NCI-H2081 treated with DMSO at 0.1 percent for 48 hours (cell line): ENCODE measurements at regions not wholly inside any gene's neighbourhood (a gene's known extent, or its start where the extent isn't known, plus 50 kb on each side); places are given as distances from the start of the nearest gene placed in this dataset.
"Not testable (repeated sequence)": the region's sequence is repeated elsewhere in the genome, so short reads cannot be mapped to it uniquely, and the experiment has no call there.

Source experiments
- DNase-seq: peaks from one replicate; lab custom pipeline; 2025; lab: John Stamatoyannopoulos, UW

GRCh38 chr22:22120160-22120559 is 124.4 kb upstream of the VPREB1 start:
- no peak for DNase-seq

DNA sequence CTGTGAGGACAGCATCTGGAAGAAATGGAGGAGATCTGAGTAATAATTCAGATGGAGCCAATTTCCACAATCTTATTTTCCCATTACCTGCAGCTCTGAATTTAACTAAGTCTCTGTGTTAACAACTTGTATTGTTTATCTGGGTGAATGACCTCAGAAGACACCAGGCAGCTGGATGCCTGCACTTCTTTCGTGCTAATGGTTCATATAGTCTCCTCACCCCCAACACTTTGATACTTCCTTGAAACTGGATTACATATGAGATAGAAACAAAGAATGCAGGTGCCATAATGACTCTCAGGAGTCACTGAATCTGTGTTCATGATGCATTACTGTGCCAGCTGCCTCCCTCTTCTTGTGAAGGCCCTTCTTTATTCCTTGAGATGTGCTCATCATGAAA is 125.6 kb upstream of the VPREB1 start:
- no peak for DNase-seq

- not testable (repeated sequence) for DNase-seq
Measured at GRCh38 chr22:22117864-22118544, 126.6 kb upstream of the VPREB1 start.

GRCh38 chr22:22116997-22117770 is 127.4 kb upstream of the VPREB1 start:
- DNase-seq = not testable (repeated sequence)

DNA sequence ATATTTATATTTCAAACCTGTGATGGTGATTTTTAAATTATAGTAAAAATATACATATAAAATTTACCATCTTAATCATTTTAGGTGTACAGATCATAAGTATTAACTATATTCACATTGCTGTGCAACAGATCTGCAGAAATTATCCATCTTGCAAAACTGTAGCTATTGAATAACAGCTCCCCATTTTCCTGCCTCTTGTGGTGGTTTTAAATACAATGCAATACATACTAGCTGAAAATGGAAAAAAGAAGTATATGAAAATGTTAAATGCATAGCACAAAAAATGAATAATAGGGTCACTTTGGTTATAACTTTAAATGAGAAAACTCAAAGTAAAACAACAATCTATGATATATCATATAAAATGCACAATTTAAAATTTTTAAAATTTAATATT is 130.9 kb upstream of the VPREB1 start:
- DNase-seq = no peak

DNA sequence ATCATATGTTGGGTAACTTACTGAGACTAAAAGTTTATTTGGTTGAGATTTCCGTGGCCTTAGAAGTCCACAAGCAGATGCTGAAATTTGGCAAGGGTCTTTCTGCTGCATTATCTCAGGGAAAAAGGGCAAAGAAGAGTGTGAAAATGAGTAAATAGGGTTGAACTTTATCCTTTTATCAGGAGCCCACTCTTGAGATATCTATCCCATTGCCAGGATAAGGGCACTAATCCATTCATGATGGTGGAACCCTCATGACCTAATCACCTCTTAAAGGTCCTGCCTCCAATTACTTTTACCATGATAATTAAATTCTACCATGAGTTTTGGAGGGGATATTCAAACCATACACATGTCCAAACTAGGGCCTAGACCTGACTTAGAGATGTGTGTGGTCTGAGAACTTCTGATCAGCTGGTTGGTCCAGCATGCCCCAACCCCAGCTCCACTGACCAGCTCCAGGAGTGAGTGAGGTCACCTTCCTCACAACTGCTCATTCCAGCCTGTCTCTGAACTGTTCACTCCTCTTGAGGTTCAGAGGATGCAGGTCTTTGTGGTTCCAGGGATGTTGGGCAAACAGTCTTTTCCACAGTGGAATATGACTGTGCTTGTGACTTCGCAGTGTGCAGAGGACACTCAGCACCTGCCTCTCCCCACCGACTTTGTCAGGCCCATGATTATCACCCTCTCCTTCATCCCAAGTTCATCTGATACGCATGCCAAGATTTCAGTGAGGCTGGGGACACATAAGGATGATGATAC is 130.1 kb upstream of the TOP3B start:
- DNase-seq = no peak

DNA sequence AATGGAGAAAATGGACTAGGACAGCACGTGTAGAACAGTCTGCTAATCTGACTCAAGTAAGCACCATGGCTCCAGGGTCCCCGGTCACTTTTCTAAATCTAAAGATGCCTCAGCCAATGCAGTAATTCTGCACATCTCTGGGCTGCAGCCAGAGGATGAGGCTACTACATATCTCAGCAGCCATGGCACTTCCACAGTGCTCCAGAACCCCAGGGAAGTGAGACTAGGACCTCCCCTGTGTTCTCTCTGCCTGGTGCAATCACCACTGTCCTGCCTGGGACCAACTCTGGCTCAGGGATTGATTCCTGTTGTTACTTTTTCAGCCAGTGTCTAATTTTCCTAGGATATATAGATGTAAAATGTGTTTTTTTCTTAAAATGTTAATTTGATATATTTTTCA is 129.4 kb upstream of the TOP3B start:
- DNase-seq = no peak

GRCh38 chr22:22111267-22111751 is 128.7 kb upstream of the TOP3B start:
- DNase-seq = no peak

GRCh38 chr22:22110548-22111266 is 128.1 kb upstream of the TOP3B start:
- DNase-seq = no peak

DNA sequence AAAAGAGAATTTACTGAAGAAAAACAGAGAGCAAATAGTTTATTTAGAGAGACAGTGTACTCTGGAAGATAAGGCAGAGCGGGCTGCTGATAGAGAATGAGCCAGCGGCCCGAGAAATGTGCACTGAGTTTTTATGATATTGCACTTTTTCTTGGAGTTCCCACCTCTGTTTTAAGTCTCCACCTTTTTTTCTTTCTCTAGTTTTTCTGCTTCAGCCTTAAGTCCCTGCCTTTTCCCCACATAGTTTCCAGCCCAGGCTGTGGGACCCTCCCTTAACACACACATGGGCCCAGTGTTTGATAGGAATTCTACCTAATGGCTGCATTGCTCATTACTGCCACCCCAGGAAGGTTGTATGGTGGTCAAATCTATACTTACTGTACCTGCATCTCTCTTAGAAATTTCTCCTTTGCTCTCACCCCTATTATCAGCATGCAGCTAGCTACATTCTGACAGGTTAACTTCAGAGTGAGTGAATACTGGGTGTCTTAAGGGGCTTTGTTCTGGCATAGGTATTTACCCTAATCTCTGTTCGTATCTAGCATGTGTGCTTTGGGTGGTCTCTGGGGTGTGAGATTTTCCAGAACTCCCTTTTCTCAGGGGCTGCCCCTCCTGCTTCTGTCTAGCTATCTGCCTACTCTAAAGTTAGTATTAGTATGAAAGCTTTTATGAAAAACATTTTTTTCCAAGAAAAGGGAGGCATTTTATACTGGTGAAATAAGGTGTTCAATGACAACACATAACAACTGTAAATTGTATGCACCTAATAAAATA is 127.3 kb upstream of the TOP3B start:
- no peak for DNase-seq

- no peak for DNase-seq
Measured at GRCh38 chr22:22106855-22107254, 124.3 kb upstream of the TOP3B start.

GRCh38 chr22:22105364-22105763 is 122.8 kb upstream of the TOP3B start:
- DNase-seq = no peak

GRCh38 chr22:22103078-22103875 is 120.7 kb upstream of the TOP3B start:
- DNase-seq = no peak

GRCh38 chr22:22099833-22100812 is 117.5 kb upstream of the TOP3B start:
- no peak for DNase-seq

DNA sequence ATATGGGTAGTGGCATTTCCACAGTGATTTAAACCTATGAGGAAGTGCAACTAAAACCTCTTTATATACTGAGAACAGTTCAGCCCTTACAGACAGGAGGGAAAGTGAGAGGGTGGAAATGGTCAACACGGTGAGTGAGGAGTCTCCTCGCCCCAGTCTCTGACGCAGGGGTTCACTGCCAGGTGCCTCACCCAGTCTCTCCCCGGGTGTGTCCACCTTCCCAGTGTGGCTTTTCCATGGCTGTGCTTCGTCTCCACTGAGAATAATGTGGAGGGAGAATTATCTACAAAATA is 116.6 kb upstream of the TOP3B start:
- no peak for DNase-seq

DNA sequence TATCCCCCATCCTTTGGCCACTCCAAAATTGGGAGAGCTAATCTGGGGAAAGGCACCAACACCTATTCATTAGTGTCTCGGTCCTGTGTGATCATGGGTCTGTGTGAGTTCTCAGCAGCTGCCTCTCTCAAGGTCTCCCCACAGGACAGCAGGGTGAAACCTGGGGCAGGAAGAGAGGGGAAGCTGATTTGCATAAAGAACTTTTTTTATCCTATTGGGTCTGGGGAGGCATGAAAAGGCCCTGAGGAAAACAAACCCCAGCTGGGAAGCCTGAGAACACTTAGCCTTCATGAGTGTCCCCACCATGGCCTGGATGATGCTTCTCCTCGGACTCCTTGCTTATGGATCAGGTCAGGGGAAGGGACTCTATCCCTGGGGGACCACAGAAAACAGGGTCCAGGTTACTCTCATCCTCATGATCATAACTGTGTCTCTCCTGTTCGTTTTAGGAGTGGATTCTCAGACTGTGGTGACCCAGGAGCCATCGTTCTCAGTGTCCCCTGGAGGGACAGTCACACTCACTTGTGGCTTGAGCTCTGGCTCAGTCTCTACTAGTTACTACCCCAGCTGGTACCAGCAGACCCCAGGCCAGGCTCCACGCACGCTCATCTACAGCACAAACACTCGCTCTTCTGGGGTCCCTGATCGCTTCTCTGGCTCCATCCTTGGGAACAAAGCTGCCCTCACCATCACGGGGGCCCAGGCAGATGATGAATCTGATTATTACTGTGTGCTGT is 116.0 kb upstream of the TOP3B start:
- no peak for DNase-seq

- DNase-seq = no peak
Measured at GRCh38 chr22:22097727-22098228, 115.2 kb upstream of the TOP3B start.

GRCh38 chr22:22094921-22095320 is 112.3 kb upstream of the TOP3B start:
- no peak for DNase-seq

GRCh38 chr22:22094514-22094913 is 111.9 kb upstream of the TOP3B start:
- DNase-seq = no peak
